ENCODE measurements at regions not wholly inside any gene's neighbourhood (a gene's known extent, or its start where the extent isn't known, plus 50 kb on each side); places are given as distances from the start of the nearest gene placed in this dataset.

GRCh38 chr11:134815404-134815803 lies 403.4 kb upstream of the B3GAT1 start:
- ATAC-seq, result no peak
- TF ChIP-seq ARNTL (CRISPR knock-in tag; IDR thresholded peaks at IDR 0.05; ENCODE audit: borderline replicate concordance, low read depth), result no peak
- TF ChIP-seq, protein P1, sequence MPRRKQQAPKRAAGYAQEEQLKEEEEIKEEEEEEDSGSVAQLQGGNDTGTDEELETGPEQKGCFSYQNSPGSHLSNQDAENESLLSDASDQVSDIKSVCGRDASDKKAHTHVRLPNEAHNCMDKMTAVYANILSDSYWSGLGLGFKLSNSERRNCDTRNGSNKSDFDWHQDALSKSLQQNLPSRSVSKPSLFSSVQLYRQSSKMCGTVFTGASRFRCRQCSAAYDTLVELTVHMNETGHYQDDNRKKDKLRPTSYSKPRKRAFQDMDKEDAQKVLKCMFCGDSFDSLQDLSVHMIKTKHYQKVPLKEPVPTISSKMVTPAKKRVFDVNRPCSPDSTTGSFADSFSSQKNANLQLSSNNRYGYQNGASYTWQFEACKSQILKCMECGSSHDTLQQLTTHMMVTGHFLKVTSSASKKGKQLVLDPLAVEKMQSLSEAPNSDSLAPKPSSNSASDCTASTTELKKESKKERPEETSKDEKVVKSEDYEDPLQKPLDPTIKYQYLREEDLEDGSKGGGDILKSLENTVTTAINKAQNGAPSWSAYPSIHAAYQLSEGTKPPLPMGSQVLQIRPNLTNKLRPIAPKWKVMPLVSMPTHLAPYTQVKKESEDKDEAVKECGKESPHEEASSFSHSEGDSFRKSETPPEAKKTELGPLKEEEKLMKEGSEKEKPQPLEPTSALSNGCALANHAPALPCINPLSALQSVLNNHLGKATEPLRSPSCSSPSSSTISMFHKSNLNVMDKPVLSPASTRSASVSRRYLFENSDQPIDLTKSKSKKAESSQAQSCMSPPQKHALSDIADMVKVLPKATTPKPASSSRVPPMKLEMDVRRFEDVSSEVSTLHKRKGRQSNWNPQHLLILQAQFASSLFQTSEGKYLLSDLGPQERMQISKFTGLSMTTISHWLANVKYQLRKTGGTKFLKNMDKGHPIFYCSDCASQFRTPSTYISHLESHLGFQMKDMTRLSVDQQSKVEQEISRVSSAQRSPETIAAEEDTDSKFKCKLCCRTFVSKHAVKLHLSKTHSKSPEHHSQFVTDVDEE (CRISPR knock-in tag; IDR thresholded peaks at IDR 0.05), result no peak
- no peak for TF ChIP-seq TCF4 (CRISPR knock-in tag; IDR thresholded peaks at IDR 0.05; ENCODE audit: borderline replicate concordance)
- TF ChIP-seq SNAI2 (CRISPR knock-in tag; IDR thresholded peaks at IDR 0.05), result no peak
- TF ChIP-seq ESRRG (CRISPR knock-in tag; IDR thresholded peaks at IDR 0.05), result no peak

- TF ChIP-seq, protein P2, sequence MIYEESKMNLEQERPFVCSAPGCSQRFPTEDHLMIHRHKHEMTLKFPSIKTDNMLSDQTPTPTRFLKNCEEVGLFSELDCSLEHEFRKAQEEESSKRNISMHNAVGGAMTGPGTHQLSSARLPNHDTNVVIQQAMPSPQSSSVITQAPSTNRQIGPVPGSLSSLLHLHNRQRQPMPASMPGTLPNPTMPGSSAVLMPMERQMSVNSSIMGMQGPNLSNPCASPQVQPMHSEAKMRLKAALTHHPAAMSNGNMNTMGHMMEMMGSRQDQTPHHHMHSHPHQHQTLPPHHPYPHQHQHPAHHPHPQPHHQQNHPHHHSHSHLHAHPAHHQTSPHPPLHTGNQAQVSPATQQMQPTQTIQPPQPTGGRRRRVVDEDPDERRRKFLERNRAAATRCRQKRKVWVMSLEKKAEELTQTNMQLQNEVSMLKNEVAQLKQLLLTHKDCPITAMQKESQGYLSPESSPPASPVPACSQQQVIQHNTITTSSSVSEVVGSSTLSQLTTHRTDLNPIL (CRISPR knock-in tag; IDR thresholded peaks at IDR 0.05; ENCODE audit: low read depth), result no peak
- no peak for TF ChIP-seq ARNTL (CRISPR knock-in tag; IDR thresholded peaks at IDR 0.05; ENCODE audit: borderline replicate concordance, low read depth)
- TF ChIP-seq SNAI2 (CRISPR knock-in tag; IDR thresholded peaks at IDR 0.05), result no peak
- no peak for TF ChIP-seq PPARA (CRISPR knock-in tag; IDR thresholded peaks at IDR 0.05; ENCODE audit: borderline replicate concordance)
- TF ChIP-seq BACH2 (CRISPR knock-in tag; IDR thresholded peaks at IDR 0.05; ENCODE audit: borderline replicate concordance), result no peak
- no peak for TF ChIP-seq GLIS3 (CRISPR knock-in tag; IDR thresholded peaks at IDR 0.05)
- no peak for TF ChIP-seq ZNF70 (CRISPR knock-in tag; IDR thresholded peaks at IDR 0.05)
- no peak for TF ChIP-seq ZNF565 (CRISPR knock-in tag; conservative IDR thresholded peaks at IDR 0.05; ENCODE audit: low read depth)
- no peak for TF ChIP-seq ISL1 (CRISPR knock-in tag; IDR thresholded peaks at IDR 0.05)
- TF ChIP-seq, protein P1 (CRISPR knock-in tag; IDR thresholded peaks at IDR 0.05), result no peak
- TF ChIP-seq TOX (CRISPR knock-in tag; IDR thresholded peaks at IDR 0.05; ENCODE audit: borderline replicate concordance), result no peak
- no peak for TF ChIP-seq CSDC2 (CRISPR knock-in tag; IDR thresholded peaks at IDR 0.05)
- TF ChIP-seq ZFP3 (CRISPR knock-in tag; IDR thresholded peaks at IDR 0.05), result no peak
- TF ChIP-seq, protein P3, sequence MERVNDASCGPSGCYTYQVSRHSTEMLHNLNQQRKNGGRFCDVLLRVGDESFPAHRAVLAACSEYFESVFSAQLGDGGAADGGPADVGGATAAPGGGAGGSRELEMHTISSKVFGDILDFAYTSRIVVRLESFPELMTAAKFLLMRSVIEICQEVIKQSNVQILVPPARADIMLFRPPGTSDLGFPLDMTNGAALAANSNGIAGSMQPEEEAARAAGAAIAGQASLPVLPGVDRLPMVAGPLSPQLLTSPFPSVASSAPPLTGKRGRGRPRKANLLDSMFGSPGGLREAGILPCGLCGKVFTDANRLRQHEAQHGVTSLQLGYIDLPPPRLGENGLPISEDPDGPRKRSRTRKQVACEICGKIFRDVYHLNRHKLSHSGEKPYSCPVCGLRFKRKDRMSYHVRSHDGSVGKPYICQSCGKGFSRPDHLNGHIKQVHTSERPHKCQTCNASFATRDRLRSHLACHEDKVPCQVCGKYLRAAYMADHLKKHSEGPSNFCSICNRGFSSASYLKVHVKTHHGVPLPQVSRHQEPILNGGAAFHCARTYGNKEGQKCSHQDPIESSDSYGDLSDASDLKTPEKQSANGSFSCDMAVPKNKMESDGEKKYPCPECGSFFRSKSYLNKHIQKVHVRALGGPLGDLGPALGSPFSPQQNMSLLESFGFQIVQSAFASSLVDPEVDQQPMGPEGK (CRISPR knock-in tag; IDR thresholded peaks at IDR 0.05; ENCODE audit: borderline replicate concordance), result no peak
- no peak for TF ChIP-seq ESRRG (CRISPR knock-in tag; IDR thresholded peaks at IDR 0.05)
- no peak for TF ChIP-seq OSR1 (CRISPR knock-in tag; IDR thresholded peaks at IDR 0.05)
- no peak for TF ChIP-seq ZC3H10 (CRISPR knock-in tag; IDR thresholded peaks at IDR 0.05)
- no peak for TF ChIP-seq ZFP30 (CRISPR knock-in tag; IDR thresholded peaks at IDR 0.05)
- TF ChIP-seq RARB (CRISPR knock-in tag; IDR thresholded peaks at IDR 0.05), result no peak
- ATAC-seq, result no peak
These were observed 396.0 kb upstream of the B3GAT1 start for GRCh38 chr11:134807997-134808396.

DNA sequence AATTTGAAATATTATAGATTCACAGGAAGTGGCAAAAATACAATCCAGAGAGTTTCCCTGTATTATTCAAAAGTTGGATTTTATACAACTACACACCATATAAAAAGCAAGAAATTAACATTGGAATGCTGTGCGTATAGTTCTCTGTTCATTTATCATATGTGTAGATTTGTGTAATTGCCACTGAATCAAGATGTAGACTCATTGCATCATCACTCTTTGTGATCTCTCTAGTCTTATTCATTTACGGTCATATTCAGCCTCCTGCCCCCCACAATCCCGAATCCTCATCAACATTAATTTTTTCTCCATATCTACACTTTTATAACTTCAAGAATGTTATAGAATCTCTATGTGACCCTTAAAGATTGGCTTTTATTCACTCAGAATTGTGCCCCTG lies 390.6 kb upstream of the B3GAT1 start:
- ATAC-seq, result no peak
- no peak for TF ChIP-seq ZC3H10 (CRISPR knock-in tag; IDR thresholded peaks at IDR 0.05)
- TF ChIP-seq CSDC2 (CRISPR knock-in tag; IDR thresholded peaks at IDR 0.05), result no peak
- TF ChIP-seq ZNF8 (CRISPR knock-in tag; IDR thresholded peaks at IDR 0.05), result no peak
- TF ChIP-seq, protein P4, sequence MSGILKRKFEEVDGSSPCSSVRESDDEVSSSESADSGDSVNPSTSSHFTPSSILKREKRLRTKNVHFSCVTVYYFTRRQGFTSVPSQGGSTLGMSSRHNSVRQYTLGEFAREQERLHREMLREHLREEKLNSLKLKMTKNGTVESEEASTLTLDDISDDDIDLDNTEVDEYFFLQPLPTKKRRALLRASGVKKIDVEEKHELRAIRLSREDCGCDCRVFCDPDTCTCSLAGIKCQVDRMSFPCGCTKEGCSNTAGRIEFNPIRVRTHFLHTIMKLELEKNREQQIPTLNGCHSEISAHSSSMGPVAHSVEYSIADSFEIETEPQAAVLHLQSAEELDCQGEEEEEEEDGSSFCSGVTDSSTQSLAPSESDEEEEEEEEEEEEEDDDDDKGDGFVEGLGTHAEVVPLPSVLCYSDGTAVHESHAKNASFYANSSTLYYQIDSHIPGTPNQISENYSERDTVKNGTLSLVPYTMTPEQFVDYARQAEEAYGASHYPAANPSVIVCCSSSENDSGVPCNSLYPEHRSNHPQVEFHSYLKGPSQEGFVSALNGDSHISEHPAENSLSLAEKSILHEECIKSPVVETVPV (CRISPR knock-in tag; IDR thresholded peaks at IDR 0.05), result no peak
- TF ChIP-seq ISL1 (CRISPR knock-in tag; IDR thresholded peaks at IDR 0.05), result no peak
- no peak for TF ChIP-seq ESRRG (CRISPR knock-in tag; IDR thresholded peaks at IDR 0.05)
- TF ChIP-seq PPARA (CRISPR knock-in tag; IDR thresholded peaks at IDR 0.05; ENCODE audit: borderline replicate concordance), result no peak
- no peak for TF ChIP-seq ZFP30 (CRISPR knock-in tag; IDR thresholded peaks at IDR 0.05)
- no peak for TF ChIP-seq TOX (CRISPR knock-in tag; IDR thresholded peaks at IDR 0.05; ENCODE audit: borderline replicate concordance)
- TF ChIP-seq, protein P2 (CRISPR knock-in tag; IDR thresholded peaks at IDR 0.05; ENCODE audit: low read depth), result no peak
- TF ChIP-seq GLIS3 (CRISPR knock-in tag; IDR thresholded peaks at IDR 0.05), result no peak
- TF ChIP-seq, protein P1 (CRISPR knock-in tag; IDR thresholded peaks at IDR 0.05), result no peak
- no peak for TF ChIP-seq ZFP3 (CRISPR knock-in tag; IDR thresholded peaks at IDR 0.05)
- no peak for TF ChIP-seq ZNF565 (CRISPR knock-in tag; conservative IDR thresholded peaks at IDR 0.05; ENCODE audit: low read depth)
